ENCODE measurements at regions not wholly inside any gene's neighbourhood (a gene's known extent, or its start where the extent isn't known, plus 50 kb on each side); places are given as distances from the start of the nearest gene placed in this dataset.

DNA sequence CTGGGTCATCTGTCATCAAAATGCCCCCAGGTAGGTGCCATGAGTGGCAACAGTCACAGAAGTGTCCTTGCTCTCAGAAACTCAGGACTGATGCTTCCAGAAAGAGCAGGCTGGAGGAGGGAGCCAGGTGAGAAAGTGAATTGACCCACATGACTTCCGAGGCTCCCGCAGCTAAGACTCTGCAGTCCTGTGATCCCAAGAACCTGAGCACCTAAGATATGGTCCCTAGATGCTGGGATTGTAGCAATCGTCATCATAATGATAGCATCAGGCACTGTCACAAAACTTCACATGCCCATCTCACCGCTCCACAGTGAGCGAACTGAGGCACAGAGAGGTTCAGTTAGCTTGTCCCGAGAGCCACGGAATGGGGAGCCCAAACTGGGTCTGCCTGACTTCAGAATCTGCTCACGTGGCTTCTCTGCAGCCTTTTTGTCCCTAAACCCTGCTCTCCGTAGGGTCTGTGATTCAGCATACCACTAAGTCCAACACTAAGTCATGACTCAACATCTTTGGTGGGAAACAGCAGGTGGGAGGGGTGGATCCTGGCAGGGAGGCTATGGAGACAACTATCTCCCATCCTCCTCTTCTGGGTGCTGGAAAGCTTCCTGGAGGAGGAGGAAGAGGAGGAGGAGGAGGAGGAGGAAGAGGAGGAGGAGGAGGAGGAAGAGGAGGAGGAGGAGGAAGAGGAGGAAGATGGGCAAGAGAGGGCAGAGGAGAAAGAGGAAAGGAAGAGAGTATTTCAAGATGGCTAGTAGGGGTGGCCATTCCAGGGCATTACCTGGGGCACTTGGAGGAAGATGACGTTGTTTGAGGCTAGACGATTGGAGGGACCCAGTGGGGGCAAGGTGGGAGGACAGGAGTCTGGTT is 55.5 kb upstream of the DLX4 start:
- no peak for ATAC-seq
- H3K9me3 ChIP-seq: no peaks in the 10 kb centered on the region
- H3K27me3 ChIP-seq: peaks cover 0 to 8% (median 3%) of the 10 kb centered on the region in 4 donors
- no peak overlapping the region for H3K4me3 ChIP-seq
- intact Hi-C loops (cut with DNase I): no loop called here
- no peak for DNase-seq
- WGBS, 2 donors: 80 to 81% methylated on average over 11 of the region's 11 CpGs
- no peak for FAIRE-seq
- no peaks in the 10 kb centered on the region for H3K4me1 ChIP-seq
- TF ChIP-seq, protein P1, sequence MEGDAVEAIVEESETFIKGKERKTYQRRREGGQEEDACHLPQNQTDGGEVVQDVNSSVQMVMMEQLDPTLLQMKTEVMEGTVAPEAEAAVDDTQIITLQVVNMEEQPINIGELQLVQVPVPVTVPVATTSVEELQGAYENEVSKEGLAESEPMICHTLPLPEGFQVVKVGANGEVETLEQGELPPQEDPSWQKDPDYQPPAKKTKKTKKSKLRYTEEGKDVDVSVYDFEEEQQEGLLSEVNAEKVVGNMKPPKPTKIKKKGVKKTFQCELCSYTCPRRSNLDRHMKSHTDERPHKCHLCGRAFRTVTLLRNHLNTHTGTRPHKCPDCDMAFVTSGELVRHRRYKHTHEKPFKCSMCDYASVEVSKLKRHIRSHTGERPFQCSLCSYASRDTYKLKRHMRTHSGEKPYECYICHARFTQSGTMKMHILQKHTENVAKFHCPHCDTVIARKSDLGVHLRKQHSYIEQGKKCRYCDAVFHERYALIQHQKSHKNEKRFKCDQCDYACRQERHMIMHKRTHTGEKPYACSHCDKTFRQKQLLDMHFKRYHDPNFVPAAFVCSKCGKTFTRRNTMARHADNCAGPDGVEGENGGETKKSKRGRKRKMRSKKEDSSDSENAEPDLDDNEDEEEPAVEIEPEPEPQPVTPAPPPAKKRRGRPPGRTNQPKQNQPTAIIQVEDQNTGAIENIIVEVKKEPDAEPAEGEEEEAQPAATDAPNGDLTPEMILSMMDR (IDR thresholded peaks at IDR 0.05): no peak
- H3K36me3 ChIP-seq: no peaks in the 10 kb centered on the region
- H3K27ac ChIP-seq: no peak overlapping the region

DNA sequence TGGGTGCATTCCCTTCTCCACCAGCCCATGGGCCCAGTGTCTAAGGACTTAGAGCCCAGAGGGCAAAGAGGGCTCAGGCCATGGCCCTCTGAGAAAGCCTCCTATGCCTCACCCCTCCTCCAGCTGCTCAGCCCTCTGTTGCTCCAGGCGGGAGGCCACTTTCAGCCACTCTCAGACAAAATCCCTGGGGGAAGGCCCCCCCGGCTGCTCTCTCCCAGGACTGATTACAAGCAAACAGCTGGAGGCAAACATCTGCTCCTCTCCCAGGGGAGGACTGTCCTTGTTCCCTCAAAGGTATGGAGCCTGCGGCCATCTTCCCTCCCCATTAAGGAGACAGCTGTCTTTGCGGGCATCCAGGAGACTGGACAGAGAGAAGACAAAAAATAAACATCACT is 54.9 kb upstream of the DLX4 start:
- DNase-seq: no peak
- FAIRE-seq: no peak
- TF ChIP-seq, protein P1 (IDR thresholded peaks at IDR 0.05): no peak
- WGBS, 2 donors: 60 to 63% methylated on average over 4 of the region's 4 CpGs
- Histone ChIP-seq H3K36me3 (no peaks in the 10 kb centered on the region), H3K9me3 (no peaks in the 10 kb centered on the region), H3K4me1 (no peaks in the 10 kb centered on the region), H3K4me3 (no peak overlapping the region), H3K27me3 (peaks cover 0 to 8% (median 3%) of the 10 kb centered on the region in 4 donors), H3K27ac (no peak overlapping the region)
- ATAC-seq: no peak
- intact Hi-C loops (cut with DNase I): no loop called here

DNA sequence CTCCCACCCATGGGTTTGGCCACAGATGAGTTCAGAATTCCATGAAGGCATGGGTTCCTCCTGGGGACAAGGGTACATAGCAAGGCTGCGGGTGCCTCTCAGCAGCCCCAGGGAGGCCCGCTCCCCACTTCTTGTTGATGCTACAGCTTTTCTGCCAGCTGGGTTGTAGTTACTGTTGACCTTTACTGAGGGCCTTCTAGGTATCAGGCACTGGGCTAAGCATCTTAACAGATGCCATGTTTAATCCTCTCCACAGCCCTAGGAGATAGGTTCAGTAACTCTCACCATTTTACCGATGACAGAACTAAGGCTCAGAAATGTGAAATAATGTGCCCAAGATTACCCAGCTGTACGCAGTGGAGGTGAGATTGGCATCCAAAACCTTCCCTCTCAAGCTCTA is 54.3 kb upstream of the DLX4 start:
- WGBS, 2 donors: 85 to 95% methylated on average over 4 of the region's 4 CpGs
- ATAC-seq (no peak), DNase-seq (no peak), FAIRE-seq (no peak)
- H3K27ac ChIP-seq: no peak overlapping the region
- no peaks in the 10 kb centered on the region for H3K9me3 ChIP-seq
- H3K4me3 ChIP-seq: no peak overlapping the region
- peaks cover 0 to 8% (median 3%) of the 10 kb centered on the region in 4 donors for H3K27me3 ChIP-seq
- intact Hi-C loops (cut with DNase I): no loop called here
- H3K4me1 ChIP-seq: no peaks in the 10 kb centered on the region
- TF ChIP-seq, protein P1 (IDR thresholded peaks at IDR 0.05): no peak
- H3K36me3 ChIP-seq: no peaks in the 10 kb centered on the region

DNA sequence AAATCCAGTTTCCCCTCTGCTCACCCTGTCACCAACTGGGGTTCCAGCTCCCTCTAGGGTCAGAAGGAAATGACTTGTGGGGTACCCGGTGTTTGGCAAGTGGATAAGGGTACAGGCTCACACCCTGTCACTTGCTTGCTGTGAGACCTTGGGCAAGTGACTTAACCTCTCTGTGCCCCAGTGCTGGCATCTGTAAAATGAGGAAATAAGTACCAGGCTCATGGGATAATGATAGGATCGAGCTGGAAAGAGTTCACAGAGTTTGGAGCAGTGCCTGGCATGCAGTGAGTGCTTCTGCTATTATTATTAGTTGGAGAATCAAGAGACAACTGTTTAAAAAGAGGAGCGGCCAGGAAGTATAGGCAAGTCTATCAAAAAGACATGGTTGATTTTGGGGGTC is 53.7 kb upstream of the DLX4 start:
- no peak for DNase-seq
- Histone ChIP-seq H3K9me3 (no peaks in the 10 kb centered on the region), H3K27ac (no peak overlapping the region), H3K4me1 (no peaks in the 10 kb centered on the region), H3K4me3 (no peak overlapping the region), H3K27me3 (peaks cover 0 to 4% (median 2%) of the 10 kb centered on the region in 4 donors), H3K36me3 (no peaks in the 10 kb centered on the region)
- intact Hi-C loops (cut with DNase I): no loop called here
- FAIRE-seq: no peak
- ATAC-seq: peak in 2 of 4 donors; percentile 27 to 48
- TF ChIP-seq, protein P1 (IDR thresholded peaks at IDR 0.05): no peak
- 33 to 37% methylated on average over 3 of the region's 3 CpGs for WGBS, 2 donors

DNA sequence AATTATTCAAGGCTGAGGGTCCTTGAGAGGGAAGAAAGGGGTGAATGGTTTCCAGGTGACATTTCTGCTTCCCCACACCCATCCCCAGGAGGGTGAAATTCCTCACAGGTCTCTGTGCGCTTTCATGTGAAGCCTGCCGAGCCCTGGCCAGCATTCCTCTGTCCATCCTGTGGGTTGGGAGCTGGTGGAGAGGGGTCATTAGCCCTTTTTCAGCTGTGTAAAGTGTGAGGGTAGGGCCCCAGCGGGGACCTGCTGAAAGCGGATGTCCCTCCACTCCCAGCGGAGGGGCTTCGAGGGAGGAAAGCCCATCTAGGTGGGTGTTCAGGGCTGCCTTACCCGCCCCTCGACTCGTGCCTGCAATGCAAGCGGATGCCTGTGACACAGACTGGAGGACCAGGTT is 53.3 kb upstream of the DLX4 start:
- 45 to 46% methylated on average over 10 of the region's 10 CpGs for WGBS, 2 donors
- DNase-seq (no peak), ATAC-seq (peak in 2 of 4 donors; percentile 31 to 69), FAIRE-seq (no peak)
- H3K4me3 ChIP-seq: no peak overlapping the region
- H3K9me3 ChIP-seq: no peaks in the 10 kb centered on the region
- no peaks in the 10 kb centered on the region for H3K4me1 ChIP-seq
- H3K36me3 ChIP-seq: no peaks in the 10 kb centered on the region
- intact Hi-C loops (cut with DNase I): no loop called here
- peaks cover 0 to under 1% (median 0%) of the 10 kb centered on the region in 4 donors for H3K27me3 ChIP-seq
- no peak overlapping the region for H3K27ac ChIP-seq
- TF ChIP-seq, protein P1 (IDR thresholded peaks at IDR 0.05): no peak

All from pancreas (tissue), 10 donors.